NCI-H345 treated with DMSO at 0.1 percent for 48 hours (cell line): ENCODE measurements at regions not wholly inside any gene's neighbourhood (a gene's known extent, or its start where the extent isn't known, plus 50 kb on each side); places are given as distances from the start of the nearest gene placed in this dataset.

Experiments
- DNase-seq: peaks from one replicate; lab custom pipeline; 2025; ENCODE audit not compliant: unreplicated experiment; lab: John Stamatoyannopoulos, UW

DNA sequence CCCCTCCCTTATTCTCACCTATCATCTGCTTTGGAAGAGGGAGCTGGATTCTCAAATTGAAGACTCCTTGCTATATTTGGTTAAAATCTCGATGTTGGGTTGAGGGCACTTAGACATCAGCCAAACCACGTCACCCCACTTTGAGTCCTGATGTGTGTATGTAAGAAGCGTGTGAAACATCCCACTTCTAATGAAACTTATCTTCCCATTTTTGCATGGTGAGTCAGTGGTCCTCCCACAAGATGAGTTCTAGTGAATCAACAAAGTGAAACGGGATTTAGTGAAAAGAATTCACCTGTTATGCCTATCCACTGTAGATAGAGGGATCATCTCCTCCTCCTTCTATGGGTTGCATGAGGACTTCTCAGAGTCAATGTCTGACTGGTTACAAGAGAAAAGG is 51.4 kb upstream of the SPRED2 start:
- DNase-seq: no peak

DNA sequence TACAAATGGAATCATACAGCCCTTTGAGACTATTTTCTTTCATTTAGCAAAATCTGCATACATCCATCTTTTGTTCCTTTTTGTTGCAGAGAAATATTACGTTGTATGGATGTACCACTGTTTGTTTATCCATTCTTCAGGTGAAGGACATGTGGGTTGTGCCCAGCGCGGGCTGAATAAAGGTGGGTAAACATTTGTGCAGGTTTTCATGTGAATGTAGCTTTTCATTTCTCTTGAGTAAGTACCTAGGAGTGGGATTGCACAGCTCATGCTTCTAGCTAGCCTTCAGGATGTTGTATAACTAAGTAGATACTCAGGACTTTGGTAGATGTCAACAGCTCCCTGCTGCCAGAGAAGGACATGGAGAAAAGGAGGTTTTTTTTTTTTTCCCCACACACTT is 50.6 kb upstream of the SPRED2 start:
- DNase-seq: peak; percentile 62
